ENCODE measurements at regions not wholly inside any gene's neighbourhood (a gene's known extent, or its start where the extent isn't known, plus 50 kb on each side); places are given as distances from the start of the nearest gene placed in this dataset.
A peak's percentile ranks its signal among the peaks of the same experiment; 100 is the strongest.

GRCh38 chr11:96707273-96707672 lies 317.5 kb downstream of the JRKL start:
- no peaks in the 10 kb centered on the region for H3K9me3 ChIP-seq (ENCODE audit: control extremely low read depth in 1 of 5, control insufficient read depth in 4 of 5, insufficient read depth in 2 of 5, low read depth in 1 of 5, low read length in 4 of 5)
- H3K36me3 ChIP-seq (ENCODE audit: control insufficient read depth in 4 of 4, insufficient read depth in 4 of 4, low read length in 3 of 4): no peaks in the 10 kb centered on the region
- CTCF ChIA-PET: no interaction called here

GRCh38 chr11:96708219-96708878 lies 318.5 kb downstream of the JRKL start:
- peak in 1 of 3 donors; percentile 2 for DNase-seq
- Histone ChIP-seq H3K4me3 (ENCODE audit: control insufficient read depth in 1 of 7, extremely low read depth in 1 of 7, insufficient read depth in 4 of 7, low read depth in 2 of 7, low read length in 6 of 7) (no peak overlapping the region), H3K36me3 (ENCODE audit: control insufficient read depth in 4 of 4, insufficient read depth in 4 of 4, low read length in 3 of 4) (no peaks in the 10 kb centered on the region), H3K27ac (ENCODE audit: insufficient read depth in 1 of 2, low read depth in 1 of 2, low read length in 2 of 2, poor library complexity in 1 of 2, severe bottlenecking in 2 of 2) (no peak overlapping the region), H3K4me1 (ENCODE audit: control extremely low read depth in 1 of 4, control insufficient read depth in 4 of 4, insufficient read depth in 4 of 4, low read length in 3 of 4) (no peaks in the 10 kb centered on the region), H3K9me3 (ENCODE audit: control extremely low read depth in 1 of 5, control insufficient read depth in 4 of 5, insufficient read depth in 2 of 5, low read depth in 1 of 5, low read length in 4 of 5) (no peaks in the 10 kb centered on the region), H3K27me3 (replicated peaks in 2 of 5; ENCODE audit: control insufficient read depth in 4 of 5, insufficient read depth in 5 of 5, low read length in 4 of 5) (no peaks in the 10 kb centered on the region)
- WGBS (ENCODE audit: insufficient coverage): 0% methylated on average over 3 of the region's 4 CpGs
- ChIA-PET CTCF (no interaction called here), POLR2A (interaction anchor here (0.6 kb wide), 1 partner anchor 91 kb away, joined by 3 read pairs; no protein-coding TSS in a partner anchor)

More at GRCh38 chr11:96707273-96707672, 317.5 kb downstream of the JRKL start:
- Histone ChIP-seq H3K4me1 (ENCODE audit: control extremely low read depth in 1 of 4, control insufficient read depth in 4 of 4, insufficient read depth in 4 of 4, low read length in 3 of 4) (no peaks in the 10 kb centered on the region), H3K27me3 (replicated peaks in 2 of 5; ENCODE audit: control insufficient read depth in 4 of 5, insufficient read depth in 5 of 5, low read length in 4 of 5) (no peaks in the 10 kb centered on the region), H3K4me3 (ENCODE audit: control insufficient read depth in 1 of 7, extremely low read depth in 1 of 7, insufficient read depth in 4 of 7, low read depth in 2 of 7, low read length in 6 of 7) (no peak overlapping the region), H3K27ac (ENCODE audit: insufficient read depth in 1 of 2, low read depth in 1 of 2, low read length in 2 of 2, poor library complexity in 1 of 2, severe bottlenecking in 2 of 2) (no peak overlapping the region)
- POLR2A ChIA-PET: no interaction called here
- DNase-seq: no peak

- WGBS (ENCODE audit: insufficient coverage): no CpG with 5 or more reads among the region's 2 CpGs
- H3K4me3 ChIP-seq (ENCODE audit: control insufficient read depth in 1 of 7, extremely low read depth in 1 of 7, insufficient read depth in 4 of 7, low read depth in 2 of 7, low read length in 6 of 7): no peak overlapping the region
- H3K27me3 ChIP-seq (replicated peaks in 2 of 5; ENCODE audit: control insufficient read depth in 4 of 5, insufficient read depth in 5 of 5, low read length in 4 of 5): no peaks in the 10 kb centered on the region
- no peaks in the 10 kb centered on the region for H3K9me3 ChIP-seq (ENCODE audit: control extremely low read depth in 1 of 5, control insufficient read depth in 4 of 5, insufficient read depth in 2 of 5, low read depth in 1 of 5, low read length in 4 of 5)
- ChIA-PET POLR2A (no interaction called here), CTCF (no interaction called here)
- no peak overlapping the region for H3K27ac ChIP-seq (ENCODE audit: insufficient read depth in 1 of 2, low read depth in 1 of 2, low read length in 2 of 2, poor library complexity in 1 of 2, severe bottlenecking in 2 of 2)
- no peaks in the 10 kb centered on the region for H3K36me3 ChIP-seq (ENCODE audit: control insufficient read depth in 4 of 4, insufficient read depth in 4 of 4, low read length in 3 of 4)
- no peak for DNase-seq
- H3K4me1 ChIP-seq (ENCODE audit: control extremely low read depth in 1 of 4, control insufficient read depth in 4 of 4, insufficient read depth in 4 of 4, low read length in 3 of 4): no peaks in the 10 kb centered on the region
These were observed 323.5 kb downstream of the JRKL start for GRCh38 chr11:96713301-96713700.

GRCh38 chr11:96714689-96715088 lies 324.9 kb downstream of the JRKL start:
- Histone ChIP-seq H3K4me1 (ENCODE audit: control extremely low read depth in 1 of 4, control insufficient read depth in 4 of 4, insufficient read depth in 4 of 4, low read length in 3 of 4) (no peaks in the 10 kb centered on the region), H3K9me3 (ENCODE audit: control extremely low read depth in 1 of 5, control insufficient read depth in 4 of 5, insufficient read depth in 2 of 5, low read depth in 1 of 5, low read length in 4 of 5) (no peaks in the 10 kb centered on the region), H3K27ac (ENCODE audit: insufficient read depth in 1 of 2, low read depth in 1 of 2, low read length in 2 of 2, poor library complexity in 1 of 2, severe bottlenecking in 2 of 2) (no peak overlapping the region), H3K36me3 (ENCODE audit: control insufficient read depth in 4 of 4, insufficient read depth in 4 of 4, low read length in 3 of 4) (no peaks in the 10 kb centered on the region), H3K4me3 (ENCODE audit: control insufficient read depth in 1 of 7, extremely low read depth in 1 of 7, insufficient read depth in 4 of 7, low read depth in 2 of 7, low read length in 6 of 7) (no peak overlapping the region), H3K27me3 (replicated peaks in 2 of 5; ENCODE audit: control insufficient read depth in 4 of 5, insufficient read depth in 5 of 5, low read length in 4 of 5) (no peaks in the 10 kb centered on the region)
- no peak for DNase-seq
- ChIA-PET POLR2A (no interaction called here), CTCF (interaction anchor here (0.6 kb wide), 1 partner anchor 1926 kb away, joined by 3 read pairs; no protein-coding TSS in a partner anchor)
- no CpG with 5 or more reads among the region's 2 CpGs for WGBS (ENCODE audit: insufficient coverage)

- WGBS (ENCODE audit: insufficient coverage): 94% methylated on average over 2 of the region's 3 CpGs
- CTCF ChIA-PET: interaction anchor here (0.6 kb wide), 1 partner anchor 1927 kb away, joined by 3 read pairs; no protein-coding TSS in a partner anchor
These were observed 325.4 kb downstream of the JRKL start for GRCh38 chr11:96715208-96715607.

DNA sequence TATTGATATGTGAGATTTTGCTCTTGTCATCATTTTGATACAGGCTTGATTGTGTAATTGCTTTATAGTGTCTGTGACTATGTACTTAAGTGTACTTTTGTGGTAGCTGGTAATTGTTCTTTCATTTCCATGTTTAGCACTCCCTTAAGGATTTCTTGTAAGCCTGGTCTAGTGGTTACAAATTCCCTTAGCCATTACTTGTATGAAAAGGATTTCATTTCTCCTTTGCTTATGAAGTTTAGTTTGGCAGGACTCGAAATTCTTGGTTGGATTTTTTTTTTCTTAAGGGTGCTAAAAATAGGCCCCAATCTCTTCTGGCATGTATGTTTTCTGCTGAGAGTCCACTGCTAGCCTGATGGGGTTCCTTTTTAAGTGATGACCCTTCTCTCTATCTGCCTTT lies 346.8 kb downstream of the JRKL start:
- no peaks in the 10 kb centered on the region for H3K36me3 ChIP-seq (ENCODE audit: control insufficient read depth in 4 of 4, insufficient read depth in 4 of 4, low read length in 3 of 4)
- no peak overlapping the region for H3K27ac ChIP-seq (ENCODE audit: insufficient read depth in 1 of 2, low read depth in 1 of 2, low read length in 2 of 2, poor library complexity in 1 of 2, severe bottlenecking in 2 of 2)
- DNase-seq: no peak
- no peak overlapping the region for H3K4me3 ChIP-seq (ENCODE audit: control insufficient read depth in 1 of 7, extremely low read depth in 1 of 7, insufficient read depth in 4 of 7, low read depth in 2 of 7, low read length in 6 of 7)
- H3K9me3 ChIP-seq (ENCODE audit: control extremely low read depth in 1 of 5, control insufficient read depth in 4 of 5, insufficient read depth in 2 of 5, low read depth in 1 of 5, low read length in 4 of 5): peaks cover 0 to 4% (median 0%) of the 10 kb centered on the region in 5 experiments
- no peaks in the 10 kb centered on the region for H3K27me3 ChIP-seq (replicated peaks in 2 of 5; ENCODE audit: control insufficient read depth in 4 of 5, insufficient read depth in 5 of 5, low read length in 4 of 5)
- POLR2A ChIA-PET: no interaction called here
- 100% methylated on average over 1 of the region's 1 CpG for WGBS (ENCODE audit: insufficient coverage)
- CTCF ChIA-PET: no interaction called here
- no peaks in the 10 kb centered on the region for H3K4me1 ChIP-seq (ENCODE audit: control extremely low read depth in 1 of 4, control insufficient read depth in 4 of 4, insufficient read depth in 4 of 4, low read length in 3 of 4)

More at GRCh38 chr11:96715208-96715607, 325.4 kb downstream of the JRKL start:
- DNase-seq: no peak
- Histone ChIP-seq H3K9me3 (ENCODE audit: control extremely low read depth in 1 of 5, control insufficient read depth in 4 of 5, insufficient read depth in 2 of 5, low read depth in 1 of 5, low read length in 4 of 5) (no peaks in the 10 kb centered on the region), H3K27me3 (replicated peaks in 2 of 5; ENCODE audit: control insufficient read depth in 4 of 5, insufficient read depth in 5 of 5, low read length in 4 of 5) (no peaks in the 10 kb centered on the region), H3K4me3 (ENCODE audit: control insufficient read depth in 1 of 7, extremely low read depth in 1 of 7, insufficient read depth in 4 of 7, low read depth in 2 of 7, low read length in 6 of 7) (no peak overlapping the region), H3K27ac (ENCODE audit: insufficient read depth in 1 of 2, low read depth in 1 of 2, low read length in 2 of 2, poor library complexity in 1 of 2, severe bottlenecking in 2 of 2) (no peak overlapping the region), H3K4me1 (ENCODE audit: control extremely low read depth in 1 of 4, control insufficient read depth in 4 of 4, insufficient read depth in 4 of 4, low read length in 3 of 4) (no peaks in the 10 kb centered on the region), H3K36me3 (ENCODE audit: control insufficient read depth in 4 of 4, insufficient read depth in 4 of 4, low read length in 3 of 4) (no peaks in the 10 kb centered on the region)
- POLR2A ChIA-PET: no interaction called here

- Histone ChIP-seq H3K36me3 (ENCODE audit: control insufficient read depth in 4 of 4, insufficient read depth in 4 of 4, low read length in 3 of 4) (no peaks in the 10 kb centered on the region), H3K9me3 (ENCODE audit: control extremely low read depth in 1 of 5, control insufficient read depth in 4 of 5, insufficient read depth in 2 of 5, low read depth in 1 of 5, low read length in 4 of 5) (peaks cover 0 to 4% (median 0%) of the 10 kb centered on the region in 5 experiments), H3K27me3 (replicated peaks in 2 of 5; ENCODE audit: control insufficient read depth in 4 of 5, insufficient read depth in 5 of 5, low read length in 4 of 5) (no peaks in the 10 kb centered on the region), H3K4me1 (ENCODE audit: control extremely low read depth in 1 of 4, control insufficient read depth in 4 of 4, insufficient read depth in 4 of 4, low read length in 3 of 4) (no peaks in the 10 kb centered on the region), H3K27ac (ENCODE audit: insufficient read depth in 1 of 2, low read depth in 1 of 2, low read length in 2 of 2, poor library complexity in 1 of 2, severe bottlenecking in 2 of 2) (no peak overlapping the region), H3K4me3 (ENCODE audit: control insufficient read depth in 1 of 7, extremely low read depth in 1 of 7, insufficient read depth in 4 of 7, low read depth in 2 of 7, low read length in 6 of 7) (no peak overlapping the region)
- 92% methylated on average over 3 of the region's 3 CpGs for WGBS (ENCODE audit: insufficient coverage)
- CTCF ChIA-PET: no interaction called here
- DNase-seq: no peak
- POLR2A ChIA-PET: no interaction called here
These were observed 348.5 kb downstream of the JRKL start for GRCh38 chr11:96738311-96738710.

Measured in common myeloid progenitor, CD34-positive (primary cell).